ENCODE measurements at regions not wholly inside any gene's neighbourhood (a gene's known extent, or its start where the extent isn't known, plus 50 kb on each side); places are given as distances from the start of the nearest gene placed in this dataset.

DNA sequence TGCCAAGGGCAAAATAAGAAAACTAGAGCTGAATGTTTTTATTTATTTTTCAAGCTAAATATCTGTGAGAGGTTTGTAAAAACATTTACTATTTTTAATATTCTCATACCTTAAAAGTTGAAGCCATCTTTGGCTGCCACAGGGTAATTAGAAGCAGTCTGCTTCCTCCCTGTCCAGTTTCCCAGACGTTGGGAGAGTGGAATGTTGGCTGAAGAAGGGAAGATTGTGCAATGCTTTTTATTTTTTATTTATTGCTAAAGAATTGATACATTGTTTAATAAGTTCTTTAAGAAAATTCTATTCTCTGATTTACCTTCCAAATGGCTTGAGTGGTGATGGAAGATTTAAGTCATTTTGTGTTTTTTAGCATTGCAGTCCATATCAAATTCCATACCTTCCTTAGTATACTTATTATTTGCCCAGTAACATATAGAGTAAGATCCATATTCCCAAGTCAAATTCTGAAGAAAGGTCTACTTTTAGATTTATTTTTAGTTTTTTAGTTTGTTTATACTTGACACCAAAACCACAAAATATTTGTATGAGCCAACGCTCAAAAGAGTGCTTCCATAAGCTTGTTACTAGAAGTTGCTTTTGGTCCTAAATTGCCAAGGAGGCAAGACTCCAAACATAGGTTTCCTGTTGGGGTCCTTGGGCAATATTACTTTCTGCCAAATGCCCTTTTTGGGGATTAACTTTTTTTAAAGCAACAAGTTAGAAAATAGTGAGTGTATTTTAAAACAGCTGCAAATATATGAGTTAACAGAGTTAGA, 124.0 kb upstream of the CPM start:
- no peak for TF ChIP-seq POLR2A (IDR thresholded peaks at IDR 0.05)
- TF ChIP-seq, protein P1, sequence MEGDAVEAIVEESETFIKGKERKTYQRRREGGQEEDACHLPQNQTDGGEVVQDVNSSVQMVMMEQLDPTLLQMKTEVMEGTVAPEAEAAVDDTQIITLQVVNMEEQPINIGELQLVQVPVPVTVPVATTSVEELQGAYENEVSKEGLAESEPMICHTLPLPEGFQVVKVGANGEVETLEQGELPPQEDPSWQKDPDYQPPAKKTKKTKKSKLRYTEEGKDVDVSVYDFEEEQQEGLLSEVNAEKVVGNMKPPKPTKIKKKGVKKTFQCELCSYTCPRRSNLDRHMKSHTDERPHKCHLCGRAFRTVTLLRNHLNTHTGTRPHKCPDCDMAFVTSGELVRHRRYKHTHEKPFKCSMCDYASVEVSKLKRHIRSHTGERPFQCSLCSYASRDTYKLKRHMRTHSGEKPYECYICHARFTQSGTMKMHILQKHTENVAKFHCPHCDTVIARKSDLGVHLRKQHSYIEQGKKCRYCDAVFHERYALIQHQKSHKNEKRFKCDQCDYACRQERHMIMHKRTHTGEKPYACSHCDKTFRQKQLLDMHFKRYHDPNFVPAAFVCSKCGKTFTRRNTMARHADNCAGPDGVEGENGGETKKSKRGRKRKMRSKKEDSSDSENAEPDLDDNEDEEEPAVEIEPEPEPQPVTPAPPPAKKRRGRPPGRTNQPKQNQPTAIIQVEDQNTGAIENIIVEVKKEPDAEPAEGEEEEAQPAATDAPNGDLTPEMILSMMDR (IDR thresholded peaks at IDR 0.05): no peak
